HUES64 (cell line): ENCODE measurements at regions not wholly inside any gene's neighbourhood (a gene's known extent, or its start where the extent isn't known, plus 50 kb on each side); places are given as distances from the start of the nearest gene placed in this dataset.
A peak's percentile ranks its signal among the peaks of the same experiment; 100 is the strongest.

ENCODE experiments used
- H3K27ac ChIP-seq: 2 replicates; pipeline ENCODE4 v1.7.0; 2013; ENCODE audit warnings: low read depth, low read length, inconsistent platforms
- H3K27me3 ChIP-seq: 2 replicates; pipeline ENCODE4 v1.6.1; 2013; ENCODE audit warnings: mild to moderate bottlenecking, low read length; ENCODE audit not compliant: insufficient read depth
- H3K36me3 ChIP-seq: 2 replicates; pipeline ENCODE4 v1.6.1; 2013; ENCODE audit warnings: mild to moderate bottlenecking, low read length; ENCODE audit not compliant: insufficient read depth
- H3K4me1 ChIP-seq: 2 replicates; pipeline ENCODE4 v1.6.1; 2013; ENCODE audit warnings: mild to moderate bottlenecking, low read length, moderate library complexity; ENCODE audit not compliant: insufficient read depth
- H3K4me3 ChIP-seq: 2 replicates; pipeline ENCODE4 v1.5.1; 2013; ENCODE audit warnings: mild to moderate bottlenecking, low read length, moderate library complexity
- H3K9ac ChIP-seq: 2 replicates; pipeline ENCODE4 v1.6.1; 2013; ENCODE audit warnings: mild to moderate bottlenecking, low read depth, low read length
- H3K9me3 ChIP-seq: 2 replicates; pipeline ENCODE4 v1.6.1; 2013; ENCODE audit warnings: low read depth, low read length; ENCODE audit not compliant: insufficient read depth
- WGBS: fragments of 150-250, 120-280 bp; methylation state at CpG from one replicate; pipeline ENCODE4 v1.1.7; 2013; ENCODE audit warnings: missing lambda C conversion rate; 5-methylcytosine and 5-hydroxymethylcytosine counted together

DNA sequence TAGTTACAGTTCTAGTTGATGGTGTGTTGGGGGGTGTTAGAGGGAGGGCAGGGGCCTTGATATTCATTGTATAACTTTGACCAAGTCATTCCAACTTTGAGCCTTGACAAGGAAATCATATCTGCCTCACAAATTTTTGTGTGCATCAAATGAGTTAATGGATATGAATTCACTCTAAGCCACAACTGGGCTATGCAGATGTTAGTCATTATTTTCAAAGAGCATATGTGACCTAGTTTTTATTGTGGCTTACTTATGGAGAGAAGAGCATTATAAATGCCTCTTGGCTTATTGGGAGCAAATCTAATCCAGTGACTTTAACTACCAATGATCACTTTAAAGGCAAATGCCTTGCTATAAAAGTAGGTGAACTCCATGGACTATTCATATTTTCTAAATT is 250.2 kb downstream of the LPIN1 start:
- no peak overlapping the region for H3K4me3 ChIP-seq
- H3K9ac ChIP-seq, result no peak overlapping the region
- H3K27ac ChIP-seq, result no peak overlapping the region
- no peaks in the 10 kb centered on the region for H3K36me3 ChIP-seq
- no peaks in the 10 kb centered on the region for H3K4me1 ChIP-seq
- H3K27me3 ChIP-seq, result no peaks in the 10 kb centered on the region
- H3K9me3 ChIP-seq, result no peaks in the 10 kb centered on the region

GRCh38 chr2:11997142-11997541 is 250.7 kb downstream of the LPIN1 start:
- H3K9me3 ChIP-seq, result no peaks in the 10 kb centered on the region
- no peaks in the 10 kb centered on the region for H3K36me3 ChIP-seq
- H3K4me3 ChIP-seq, result no peak overlapping the region
- H3K27ac ChIP-seq, result no peak overlapping the region
- no peaks in the 10 kb centered on the region for H3K27me3 ChIP-seq
- H3K9ac ChIP-seq, result no peak overlapping the region
- no peaks in the 10 kb centered on the region for H3K4me1 ChIP-seq

DNA sequence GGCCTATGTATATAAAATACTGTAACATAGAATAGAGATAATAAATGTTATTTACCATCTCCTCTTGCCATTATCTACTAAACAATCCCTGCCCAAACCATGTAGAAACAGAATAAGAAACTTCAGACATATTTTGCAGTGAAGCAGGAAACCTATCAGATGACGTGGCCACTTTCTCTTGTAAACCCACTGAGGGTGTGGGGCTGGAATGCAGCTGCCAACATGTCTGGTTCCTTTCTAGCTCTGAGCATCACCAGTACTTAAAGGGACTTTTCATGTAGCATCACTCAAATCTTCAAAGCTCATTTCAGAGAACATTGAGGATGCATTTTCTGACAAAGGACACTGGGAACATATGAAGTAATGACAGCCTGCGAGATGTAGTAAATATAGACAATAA is 251.8 kb downstream of the LPIN1 start:
- H3K4me1 ChIP-seq, result no peaks in the 10 kb centered on the region
- no peaks in the 10 kb centered on the region for H3K36me3 ChIP-seq
- no peaks in the 10 kb centered on the region for H3K9me3 ChIP-seq
- H3K9ac ChIP-seq, result no peak overlapping the region
- H3K4me3 ChIP-seq, result no peak overlapping the region
- H3K27me3 ChIP-seq, result no peaks in the 10 kb centered on the region
- H3K27ac ChIP-seq, result no peak overlapping the region
- 92% methylated on average over 1 of the region's 2 CpGs for WGBS

DNA sequence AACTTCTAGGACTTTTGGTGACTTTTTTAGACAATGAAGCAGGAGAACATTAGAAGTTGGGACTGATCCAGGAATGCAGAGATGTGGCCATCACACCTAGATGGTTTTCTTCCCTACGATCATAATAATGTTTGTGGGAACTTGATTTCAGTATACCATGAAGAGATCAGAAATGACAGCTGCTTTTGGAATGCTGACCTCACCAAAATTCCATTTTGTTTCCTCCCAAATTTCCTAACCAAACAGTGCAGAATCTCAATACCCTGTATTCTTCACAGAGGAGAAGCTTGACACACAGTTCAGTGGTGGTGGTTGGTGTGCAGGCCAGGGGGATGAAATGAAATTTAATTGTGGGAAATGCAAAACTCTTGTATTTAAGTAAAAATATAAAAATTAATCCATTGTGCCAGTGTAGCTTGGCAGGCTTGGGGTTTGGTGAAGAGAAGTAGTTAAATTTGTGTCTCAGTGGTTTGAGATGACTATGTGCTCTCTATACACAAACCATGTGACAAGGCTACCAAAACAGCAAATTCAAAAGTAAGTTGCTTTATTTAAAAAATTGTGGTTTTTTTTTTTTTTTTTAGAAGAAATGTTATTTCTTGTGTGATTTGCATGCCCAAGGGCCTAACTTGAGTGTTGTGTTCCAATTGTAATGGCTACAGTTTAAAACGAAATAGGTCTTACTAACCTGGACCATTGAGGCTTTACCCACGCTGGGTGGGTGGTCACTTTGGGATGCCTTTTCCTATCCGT is 252.4 kb downstream of the LPIN1 start:
- no peak overlapping the region for H3K9ac ChIP-seq
- no peaks in the 10 kb centered on the region for H3K9me3 ChIP-seq
- H3K4me3 ChIP-seq, result no peak overlapping the region
- H3K36me3 ChIP-seq, result no peaks in the 10 kb centered on the region
- 96% methylated on average over 4 of the region's 4 CpGs for whole genome bisulfite sequencing
- no peaks in the 10 kb centered on the region for H3K27me3 ChIP-seq
- no peaks in the 10 kb centered on the region for H3K4me1 ChIP-seq
- H3K27ac ChIP-seq, result no peak overlapping the region

GRCh38 chr2:12001621-12002020 is 255.2 kb downstream of the LPIN1 start:
- Histone ChIP-seq H3K9me3 (no peaks in the 10 kb centered on the region), H3K27ac (no peak overlapping the region), H3K27me3 (no peaks in the 10 kb centered on the region), H3K4me1 (peaks cover 10% of the 10 kb centered on the region), H3K9ac (no peak overlapping the region), H3K36me3 (no peaks in the 10 kb centered on the region), H3K4me3 (no peak overlapping the region)
- 88% methylated on average over 1 of the region's 1 CpG for WGBS

DNA sequence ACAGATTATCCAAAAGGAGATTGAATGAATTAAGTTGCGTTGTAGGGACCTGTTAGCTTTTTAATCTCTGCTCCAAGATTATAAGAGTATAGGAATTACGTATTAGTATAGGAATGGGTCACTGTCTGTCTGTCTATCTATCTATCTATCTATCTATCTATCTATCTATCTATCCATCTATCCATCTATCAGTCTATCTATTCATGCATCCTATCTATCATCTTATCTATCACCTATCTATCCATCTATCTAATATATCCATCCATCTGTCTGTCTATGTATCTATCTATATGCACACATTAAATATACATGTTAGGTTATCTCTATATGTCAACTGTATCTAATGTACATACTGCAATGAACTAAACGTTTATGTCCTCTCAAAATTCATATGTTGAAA is 255.8 kb downstream of the LPIN1 start:
- Histone ChIP-seq H3K9ac (no peak overlapping the region), H3K27ac (no peak overlapping the region), H3K9me3 (no peaks in the 10 kb centered on the region), H3K36me3 (no peaks in the 10 kb centered on the region), H3K27me3 (no peaks in the 10 kb centered on the region), H3K4me1 (peaks cover 15% of the 10 kb centered on the region), H3K4me3 (no peak overlapping the region)
- 80% methylated on average over 1 of the region's 3 CpGs for WGBS

DNA sequence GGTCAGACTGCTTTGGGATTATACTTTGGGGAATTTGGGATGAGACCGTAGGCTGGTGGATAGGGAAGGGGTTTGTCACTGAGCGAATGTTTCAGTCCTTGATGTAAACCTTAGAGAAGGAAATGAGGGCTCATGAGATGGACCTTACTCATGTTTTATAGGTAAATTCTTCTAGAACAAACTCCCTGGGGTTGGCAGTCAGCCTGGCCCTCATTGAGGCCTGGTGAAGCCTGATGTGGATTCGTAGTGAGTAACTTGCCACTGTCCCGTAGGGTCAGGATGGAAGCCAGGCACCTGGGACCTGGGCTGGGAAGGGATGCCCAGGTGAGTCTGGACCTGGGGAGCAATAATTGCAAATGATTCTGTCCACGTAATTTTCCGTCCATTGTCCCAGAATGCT is 258.3 kb downstream of the LPIN1 start:
- peaks cover 20% of the 10 kb centered on the region for H3K4me1 ChIP-seq
- no peak overlapping the region for H3K27ac ChIP-seq
- no peak overlapping the region for H3K4me3 ChIP-seq
- WGBS, result 95% methylated on average over 6 of the region's 6 CpGs
- no peaks in the 10 kb centered on the region for H3K9me3 ChIP-seq
- H3K36me3 ChIP-seq, result no peaks in the 10 kb centered on the region
- no peaks in the 10 kb centered on the region for H3K27me3 ChIP-seq
- no peak overlapping the region for H3K9ac ChIP-seq

DNA sequence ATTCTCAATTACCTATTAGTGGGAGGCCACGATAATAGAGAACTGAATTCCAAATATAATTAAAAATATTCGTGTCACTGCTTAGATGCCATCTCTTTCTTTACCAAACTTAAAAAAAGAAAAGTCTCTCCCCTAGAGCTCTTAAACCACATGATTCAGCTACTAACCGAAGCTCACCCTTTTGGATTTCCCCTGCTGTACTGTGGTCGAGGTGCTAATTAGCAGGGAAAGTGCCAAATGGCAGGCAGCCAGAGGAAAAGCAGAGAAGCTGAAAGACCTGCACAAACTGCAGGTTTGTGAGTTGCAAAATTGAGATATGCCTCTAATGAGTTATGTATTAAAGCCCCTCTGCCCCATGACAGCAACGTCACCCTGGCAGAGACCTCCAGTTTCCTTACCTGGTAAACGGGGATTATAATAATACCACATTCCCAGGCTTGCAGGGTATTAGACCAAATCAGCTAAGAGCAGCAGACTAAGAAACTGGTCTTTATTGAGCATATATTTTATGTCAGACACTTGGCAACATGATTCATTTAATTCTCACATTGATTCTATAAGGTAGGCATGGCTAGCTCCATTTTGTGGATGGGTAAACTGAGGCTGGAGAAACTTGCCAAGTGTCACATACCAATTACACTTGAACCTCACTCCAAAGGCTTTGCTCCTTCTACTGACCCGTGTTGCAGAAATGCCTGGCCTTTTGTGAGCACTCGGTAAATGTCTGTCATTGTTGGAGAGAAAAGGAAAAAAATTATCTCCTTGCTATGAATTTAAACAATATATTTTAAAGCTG is 259.7 kb downstream of the LPIN1 start:
- H3K27ac ChIP-seq, result peak overlapping the region; percentile 82
- no peak overlapping the region for H3K4me3 ChIP-seq
- 73% methylated on average over 5 of the region's 8 CpGs for WGBS
- H3K9ac ChIP-seq, result peak overlapping the region; percentile 34; the same call in 1 of the 2 replicates
- peaks cover 20% of the 10 kb centered on the region for H3K4me1 ChIP-seq
- H3K9me3 ChIP-seq, result no peaks in the 10 kb centered on the region
- H3K36me3 ChIP-seq, result no peaks in the 10 kb centered on the region
- no peaks in the 10 kb centered on the region for H3K27me3 ChIP-seq

DNA sequence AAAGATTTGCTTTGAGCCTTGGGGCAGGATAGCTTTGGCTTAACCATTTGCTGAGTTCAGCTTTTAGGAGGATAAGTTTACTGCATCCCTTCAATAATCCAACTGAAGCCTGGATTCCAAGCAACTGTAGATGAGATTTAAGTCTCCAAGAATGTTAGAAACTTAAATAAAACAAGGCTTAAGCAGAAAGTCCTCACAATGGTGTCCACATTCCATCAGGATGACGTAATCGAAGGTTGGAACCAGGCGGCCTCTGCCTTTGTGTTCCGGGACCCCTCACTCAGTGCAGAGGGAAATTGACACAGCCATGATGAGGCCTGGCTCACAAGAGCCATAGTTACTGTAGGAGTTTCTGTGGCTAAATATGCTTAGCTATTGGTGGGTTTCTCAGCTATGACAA is 260.4 kb downstream of the LPIN1 start:
- H3K27me3 ChIP-seq, result no peaks in the 10 kb centered on the region
- H3K4me3 ChIP-seq, result no peak overlapping the region
- no peaks in the 10 kb centered on the region for H3K9me3 ChIP-seq
- H3K4me1 ChIP-seq, result peaks cover 20% of the 10 kb centered on the region
- H3K27ac ChIP-seq, result peak overlapping the region; percentile 82
- no peaks in the 10 kb centered on the region for H3K36me3 ChIP-seq
- WGBS, result 43% methylated on average over 4 of the region's 4 CpGs
- H3K9ac ChIP-seq, result peak overlapping the region; percentile 42; the same call in 1 of the 2 replicates

DNA sequence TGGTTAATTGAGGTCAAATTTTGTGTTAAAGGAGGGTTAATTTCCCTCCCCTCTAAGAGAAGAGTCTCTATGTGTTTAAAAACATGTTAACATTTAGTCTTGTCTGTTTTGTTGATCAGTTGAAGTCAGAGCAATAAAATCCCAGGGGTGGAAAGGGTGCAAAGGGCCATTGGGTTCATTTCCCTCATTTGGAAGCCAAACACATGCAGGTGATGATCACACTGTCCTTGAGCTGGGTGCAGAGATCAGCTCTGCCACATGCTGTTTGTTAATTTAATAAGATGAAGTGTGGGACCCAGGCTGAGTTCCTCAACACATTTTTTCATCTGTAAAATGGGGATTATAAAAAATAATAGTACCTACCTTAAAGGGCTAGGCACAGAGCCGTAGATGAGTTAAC is 260.9 kb downstream of the LPIN1 start:
- peak overlapping the region; percentile 42; the same call in 1 of the 2 replicates for H3K9ac ChIP-seq
- no peaks in the 10 kb centered on the region for H3K36me3 ChIP-seq
- H3K27ac ChIP-seq, result peak overlapping the region; percentile 82
- no peaks in the 10 kb centered on the region for H3K27me3 ChIP-seq
- no peak overlapping the region for H3K4me3 ChIP-seq
- WGBS, result 88% methylated on average over 1 of the region's 1 CpG
- peaks cover 20% of the 10 kb centered on the region for H3K4me1 ChIP-seq
- H3K9me3 ChIP-seq, result no peaks in the 10 kb centered on the region

GRCh38 chr2:12008425-12009061 is 262.1 kb downstream of the LPIN1 start:
- Histone ChIP-seq H3K27me3 (no peaks in the 10 kb centered on the region), H3K27ac (no peak overlapping the region), H3K9me3 (no peaks in the 10 kb centered on the region), H3K4me3 (no peak overlapping the region), H3K36me3 (no peaks in the 10 kb centered on the region), H3K9ac (no peak overlapping the region), H3K4me1 (peaks cover 20% of the 10 kb centered on the region)
- 92% methylated on average over 6 of the region's 6 CpGs for WGBS
